PC-9 (cell line): ENCODE measurements at regions not wholly inside any gene's neighbourhood (a gene's known extent, or its start where the extent isn't known, plus 50 kb on each side); places are given as distances from the start of the nearest gene placed in this dataset.

ENCODE experiments used
- BruUV-seq: library from RNA; stranded (reverse); fragments of 400-500 nt; replicated peaks from 2 replicates; lab custom pipeline; 2021; lab: Mats Ljungman, UMichigan
- CTCF ChIA-PET: fragments of 300-600 bp; sonication (Branson Sonifier 250); formaldehyde crosslinking; loops from one replicate; lab custom pipeline; 2022; ENCODE audit warnings: antibody characterized with exemption; lab: Charles Lee
- POLR2A ChIA-PET: fragments of 300-600 bp; sonication (Branson Sonifier 250); formaldehyde crosslinking; loops from one replicate; lab custom pipeline; 2022; ENCODE audit warnings: antibody characterized with exemption; ENCODE audit not compliant: unreplicated experiment; lab: Charles Lee
- DNase-seq, 2 experiments: peaks; one replicate each; pipeline versions ENCODE4 v3.0.0 to v3.0.0-alpha.2; 2015 to 2022; ENCODE audit warnings: mixed read lengths in 1 of 2
- H2AFZ ChIP-seq: fragments of 200-600 bp; sonication (generic); 2 replicates; pipeline ENCODE4 v1.8.1; 2017; ENCODE audit warnings: antibody characterized with exemption
- H3F3A ChIP-seq: fragments of 200-600 bp; sonication (generic); 2 replicates; pipeline ENCODE4 v1.8.1; 2017; ENCODE audit warnings: antibody characterized with exemption, mild to moderate bottlenecking, low read depth; ENCODE audit not compliant: insufficient read depth
- H3K27ac ChIP-seq: fragments of 200-600 bp; sonication (generic); 2 replicates; pipeline ENCODE4 v1.6.1; 2016; ENCODE audit warnings: mixed run types
- H3K27me3 ChIP-seq: fragments of 200-600 bp; sonication (generic); 2 replicates; pipeline ENCODE4 v1.6.1; 2016; ENCODE audit warnings: low read depth, mixed run types; ENCODE audit not compliant: insufficient read depth
- H3K36me3 ChIP-seq: fragments of 200-600 bp; sonication (generic); 2 replicates; pipeline ENCODE4 v1.6.1; 2016; ENCODE audit warnings: low read depth, mixed run types
- H3K4me1 ChIP-seq: fragments of 200-600 bp; sonication (generic); replicated peaks from 2 replicates; pipeline ENCODE4 v1.6.1; 2016; ENCODE audit warnings: mixed run types; ENCODE audit not compliant: insufficient read depth
- H3K4me2 ChIP-seq: fragments of 200-600 bp; sonication (generic); 2 replicates; pipeline ENCODE4 v1.6.1; 2017; ENCODE audit warnings: mixed run types
- H3K4me3 ChIP-seq: fragments of 200-600 bp; sonication (generic); 2 replicates; pipeline ENCODE4 v1.6.1; 2016; ENCODE audit warnings: mixed run types
- H3K79me2 ChIP-seq: fragments of 200-600 bp; sonication (generic); 2 replicates; pipeline ENCODE4 v1.6.1; 2017; ENCODE audit warnings: low read depth, mixed run types
- H3K9me2 ChIP-seq: fragments of 200-600 bp; sonication (generic); 2 replicates; pipeline ENCODE4 v1.8.1; 2017; ENCODE audit warnings: mild to moderate bottlenecking; ENCODE audit not compliant: insufficient read depth
- H3K9me3 ChIP-seq: fragments of 200-600 bp; sonication (generic); 2 replicates; pipeline ENCODE4 v1.8.1; 2016; ENCODE audit warnings: low read depth; ENCODE audit not compliant: insufficient read depth
- H4K20me1 ChIP-seq: fragments of 200-600 bp; sonication (generic); 2 replicates; pipeline ENCODE4 v1.8.1; 2017; ENCODE audit not compliant: insufficient read depth
- CTCF ChIP-seq: fragments of 200-600 bp; sonication (generic); conservative IDR thresholded peaks from 2 replicates; pipeline ENCODE4 v1.6.1; 2017; ENCODE audit warnings: mixed run types, antibody characterized with exemption, mild to moderate bottlenecking, moderate library complexity
- EZH2 ChIP-seq: fragments of 200-600 bp; sonication (generic); IDR thresholded peaks from 2 replicates; pipeline ENCODE4 v1.8.0; 2017; ENCODE audit warnings: antibody characterized with exemption, low read depth
- intact Hi-C: fragments of 100-400 bp; cut with micrococcal nuclease; formaldehyde crosslinking; loops from one replicate; pipeline ENCODE4 v1.10.0; 2022; ENCODE audit not compliant: unreplicated experiment

- Histone ChIP-seq H3K27ac (no peak overlapping the region), H3K36me3 (no peaks in the 10 kb centered on the region), H3F3A (no peaks in the 10 kb centered on the region), H3K9me3 (no peaks in the 10 kb centered on the region), H3K4me3 (no peak overlapping the region), H3K27me3 (no peaks in the 10 kb centered on the region), H3K4me2 (no peak overlapping the region), H4K20me1 (no peaks in the 10 kb centered on the region), H2AFZ (no peak overlapping the region), H3K79me2 (no peaks in the 10 kb centered on the region), H3K9me2 (no peaks in the 10 kb centered on the region), H3K4me1 (no peaks in the 10 kb centered on the region)
- CTCF ChIA-PET: no interaction called here
- POLR2A ChIA-PET: interaction anchor here (0.6 kb wide), 1 partner anchor 147 kb away, joined by 5 read pairs; no protein-coding TSS in a partner anchor
- no TSS peak for BruUV-seq
- no peak for TF ChIP-seq CTCF
- TF ChIP-seq EZH2: no peak
- intact Hi-C loops: no loop called here
- no peak for DNase-seq
Observed at GRCh38 chrX:46407753-46408130, 137.5 kb downstream of the ZNF674 start.

- CTCF ChIA-PET: no interaction called here
- no TSS peak for BruUV-seq
- H4K20me1 ChIP-seq: no peaks in the 10 kb centered on the region
Observed at GRCh38 chrX:46407036-46407752, 138.0 kb downstream of the ZNF674 start.

GRCh38 chrX:46404774-46405173 is 140.4 kb downstream of the ZNF674 start:
- CTCF ChIA-PET: no interaction called here

More at GRCh38 chrX:46407036-46407752, 138.0 kb downstream of the ZNF674 start:
- H3K4me2 ChIP-seq: no peak overlapping the region
- no peaks in the 10 kb centered on the region for H3K4me1 ChIP-seq
- no peak overlapping the region for H2AFZ ChIP-seq
- no peaks in the 10 kb centered on the region for H3K79me2 ChIP-seq
- no peaks in the 10 kb centered on the region for H3F3A ChIP-seq
- no peak for TF ChIP-seq CTCF
- TF ChIP-seq EZH2: no peak
- intact Hi-C loops: no loop called here
- H3K36me3 ChIP-seq: no peaks in the 10 kb centered on the region
- H3K9me2 ChIP-seq: no peaks in the 10 kb centered on the region
- H3K4me3 ChIP-seq: no peak overlapping the region
- no peak overlapping the region for H3K27ac ChIP-seq
- POLR2A ChIA-PET: no interaction called here
- no peaks in the 10 kb centered on the region for H3K9me3 ChIP-seq
- no peaks in the 10 kb centered on the region for H3K27me3 ChIP-seq
- no peak for DNase-seq

More at GRCh38 chrX:46404774-46405173, 140.4 kb downstream of the ZNF674 start:
- Histone ChIP-seq H4K20me1 (no peaks in the 10 kb centered on the region), H3K9me2 (no peaks in the 10 kb centered on the region), H3K27me3 (no peaks in the 10 kb centered on the region), H2AFZ (no peak overlapping the region), H3K9me3 (no peaks in the 10 kb centered on the region), H3K79me2 (no peaks in the 10 kb centered on the region), H3K27ac (no peak overlapping the region), H3K4me3 (no peak overlapping the region), H3F3A (no peaks in the 10 kb centered on the region), H3K36me3 (no peaks in the 10 kb centered on the region), H3K4me2 (no peak overlapping the region), H3K4me1 (no peaks in the 10 kb centered on the region)
- DNase-seq: no peak
- intact Hi-C loops: no loop called here
- TF ChIP-seq EZH2 (no peak), CTCF (no peak)
- POLR2A ChIA-PET: no interaction called here
- BruUV-seq: no TSS peak
